Mucosa of descending colon (tissue), 3 donors: ENCODE measurements at regions not wholly inside any gene's neighbourhood (a gene's known extent, or its start where the extent isn't known, plus 50 kb on each side); places are given as distances from the start of the nearest gene placed in this dataset.

Experiments
- ATAC-seq: fragments of 200-7000 bp; cut with Tn5 transposase; one replicate; pipeline ENCODE4 v1.9.1; 2020; ENCODE audit warnings: mild to moderate bottlenecking, moderate library complexity
- DNase-seq, 3 donors: peaks; one replicate each; pipeline ENCODE4 v3.0.0-alpha.2; 2020
- H3K36me3 ChIP-seq: fragments of 200-600 bp; one replicate; pipeline ENCODE4 v1.8.0; 2021; ENCODE audit warnings: low read depth, mild to moderate bottlenecking
- H3K4me1 ChIP-seq: fragments of 200-600 bp; one replicate; pipeline ENCODE4 v1.8.0; 2021; ENCODE audit warnings: low read depth, mild to moderate bottlenecking
- H3K4me3 ChIP-seq: fragments of 200-600 bp; one replicate; pipeline ENCODE4 v1.8.0; 2021; ENCODE audit warnings: mild to moderate bottlenecking
- H3K9me3 ChIP-seq: fragments of 200-600 bp; one replicate; pipeline ENCODE4 v1.8.0; 2021; ENCODE audit warnings: mild to moderate bottlenecking
- CTCF ChIP-seq: fragments of 200-600 bp; IDR thresholded peaks from one replicate; pipeline ENCODE4 v1.8.0; 2022; ENCODE audit warnings: antibody characterized with exemption, mild to moderate bottlenecking
- intact Hi-C, 2 donors: fragments of 100-400 bp; cut with DNase I in 1 of 2; cut with micrococcal nuclease in 1 of 2; formaldehyde crosslinking; loops; one replicate each; pipeline versions ENCODE4 v1.11.0 to v1.11.1; 2022; cut with DNase I, micrococcal nuclease
- donor health status: DM: no; HTN: no; CAD: no; lungs with moderate emphysema.
- donor health status: DM: no; HTN: no; CAD: no.
- donor health status: DM: no; HTN: yes; CAD: no.

DNA sequence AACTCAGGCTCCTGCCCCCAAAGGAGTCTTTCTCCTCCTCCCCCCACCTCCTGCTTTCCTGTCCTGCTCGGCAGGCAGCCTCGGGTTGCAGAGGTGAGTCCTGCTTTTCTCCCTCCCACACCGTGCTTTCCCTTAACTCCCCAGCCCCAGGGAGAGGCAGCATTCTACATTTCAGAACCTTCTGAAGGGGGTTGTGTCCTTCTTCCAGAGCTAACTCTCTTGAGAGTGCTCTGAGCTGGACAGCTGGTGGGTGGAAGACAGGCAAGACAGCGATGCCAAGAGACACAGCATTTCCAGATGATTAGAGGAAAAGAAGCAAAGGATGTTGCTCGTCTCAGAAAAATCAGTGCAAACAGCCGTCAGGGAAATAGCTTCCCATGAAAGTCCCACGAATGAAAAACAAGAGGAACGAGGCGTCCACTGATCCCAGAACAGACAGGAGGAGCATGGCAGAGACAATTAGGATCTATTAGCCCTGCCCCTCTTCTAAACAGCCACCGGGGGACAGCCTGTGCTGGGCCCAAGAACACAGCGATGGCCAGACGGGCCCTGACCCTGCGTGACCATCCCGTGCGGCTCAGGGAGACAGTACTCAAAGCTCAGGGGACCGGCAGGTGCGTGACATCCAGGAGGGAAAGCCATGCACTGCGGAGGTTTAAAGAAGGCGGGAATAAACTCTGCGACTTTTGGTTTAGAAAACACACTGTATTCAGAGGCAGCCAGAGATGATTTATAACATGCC lies 216.5 kb upstream of the RTL1 start:
- Histone ChIP-seq H3K4me1 (no peaks in the 10 kb centered on the region), H3K36me3 (no peaks in the 10 kb centered on the region), H3K4me3 (no peak overlapping the region), H3K9me3 (no peaks in the 10 kb centered on the region)
- DNase-seq (peak in 1 of 3 donors; percentile 38), ATAC-seq (no peak)
- intact Hi-C loops = no loop called here
- TF ChIP-seq CTCF = no peak

DNA sequence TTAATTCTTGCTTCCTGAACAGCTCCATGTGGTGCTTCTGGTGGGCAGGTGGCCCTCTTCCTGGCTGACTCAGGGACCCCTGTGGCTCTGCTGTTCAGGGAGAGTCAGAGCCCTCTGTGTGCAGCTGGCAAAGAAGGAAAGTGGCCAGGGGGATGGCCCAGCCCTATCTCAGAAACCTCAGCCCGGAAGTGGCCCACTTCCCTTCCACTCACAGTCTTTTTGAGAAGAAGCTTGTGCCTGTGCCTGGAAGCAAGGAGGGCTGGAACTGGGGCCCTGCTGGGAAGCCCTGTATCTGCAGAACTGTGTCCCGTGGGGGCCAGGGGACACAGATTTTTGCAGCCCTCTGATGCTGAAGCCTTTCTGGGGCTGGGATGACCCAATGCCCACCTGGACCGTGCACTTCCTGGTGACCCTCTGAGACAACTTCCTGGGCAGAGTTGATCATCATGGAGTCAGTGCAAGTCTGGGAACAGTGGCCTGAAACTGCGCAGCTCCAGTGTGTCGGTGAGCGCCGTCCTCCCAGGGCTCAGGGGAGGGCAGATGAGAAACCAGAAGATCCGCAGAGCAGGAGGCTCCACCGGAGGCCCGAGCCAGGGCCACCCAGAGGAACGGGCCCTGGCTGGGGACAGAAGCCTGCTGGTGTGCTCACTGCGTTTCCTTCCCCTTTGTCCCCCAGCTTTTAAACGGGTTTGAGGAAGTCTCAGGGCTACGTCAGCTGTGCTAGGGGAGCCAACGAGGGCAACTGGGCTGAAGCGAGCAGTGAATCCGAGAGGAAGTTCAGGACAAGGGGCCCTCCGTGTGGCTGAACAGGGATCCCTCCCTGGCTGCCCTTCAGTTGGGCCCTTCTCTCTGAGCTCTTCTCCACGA lies 217.4 kb upstream of the RTL1 start:
- Histone ChIP-seq H3K4me1 (no peaks in the 10 kb centered on the region), H3K4me3 (no peak overlapping the region), H3K36me3 (no peaks in the 10 kb centered on the region), H3K9me3 (no peaks in the 10 kb centered on the region)
- peak; percentile 75 for ATAC-seq
- TF ChIP-seq CTCF = no peak
- peak in 2 of 3 donors; percentile 28 to 68 for DNase-seq
- intact Hi-C loops = no loop called here

DNA sequence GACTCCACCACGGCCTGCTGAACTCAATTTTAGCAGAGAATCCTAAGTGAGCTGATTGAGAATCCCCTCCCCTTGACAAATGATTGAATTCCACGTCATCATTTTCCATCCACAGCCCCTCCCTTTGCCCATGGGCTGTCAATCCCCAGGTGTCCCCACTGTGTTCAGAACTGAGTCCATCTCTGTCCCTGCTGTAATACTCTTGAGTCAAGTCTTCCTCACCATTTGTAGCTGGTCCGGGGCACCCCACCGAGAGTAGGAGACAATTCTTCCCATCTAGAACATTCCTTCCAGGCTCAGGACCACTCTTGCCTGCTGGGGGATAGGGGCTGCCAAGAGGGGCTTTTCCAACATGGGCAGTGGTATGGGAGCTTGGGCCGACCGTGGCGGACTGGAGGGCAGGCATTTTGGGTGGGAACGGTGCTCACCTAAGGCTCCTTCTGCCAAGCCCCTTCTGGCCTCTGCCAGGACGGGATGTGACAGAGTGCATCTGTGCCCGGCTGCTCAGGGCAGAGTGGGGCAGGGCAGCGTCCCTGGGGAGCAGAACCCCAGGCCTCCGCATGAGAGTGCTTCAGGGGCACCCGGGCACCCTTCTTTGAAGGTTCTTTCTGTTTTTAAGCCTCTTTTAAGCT lies 218.1 kb upstream of the RTL1 start:
- intact Hi-C loops = no loop called here
- DNase-seq = peak in 1 of 3 donors; percentile 36
- Histone ChIP-seq H3K36me3 (no peaks in the 10 kb centered on the region), H3K9me3 (no peaks in the 10 kb centered on the region), H3K4me3 (no peak overlapping the region), H3K4me1 (no peaks in the 10 kb centered on the region)
- TF ChIP-seq CTCF = no peak
- ATAC-seq = no peak

GRCh38 chr14:101122237-101123141 lies 219.0 kb upstream of the RTL1 start:
- Histone ChIP-seq H3K9me3 (no peaks in the 10 kb centered on the region), H3K4me3 (no peak overlapping the region), H3K4me1 (no peaks in the 10 kb centered on the region), H3K36me3 (no peaks in the 10 kb centered on the region)
- intact Hi-C loops = no loop called here
- DNase-seq (no peak), ATAC-seq (no peak)
- no peak for TF ChIP-seq CTCF
